SK-N-SH (cell line): ENCODE measurements at regions not wholly inside any gene's neighbourhood (a gene's known extent, or its start where the extent isn't known, plus 50 kb on each side); places are given as distances from the start of the nearest gene placed in this dataset.

ENCODE experiments used
- CTCF ChIA-PET: fragments of 300-600, 350-600 bp; formaldehyde crosslinking; extraction: SDS; loops from one replicate; lab custom pipeline; 2021; lab: Yijun Ruan, JAX
- POLR2A ChIA-PET: fragments of 350-600 bp; sonication (Branson Sonifier 250); formaldehyde crosslinking; extraction: SDS; loops from one replicate; lab custom pipeline; 2020; ENCODE audit warnings: antibody characterized with exemption, inconsistent platforms; lab: Yijun Ruan, JAX
- DNase-seq: peaks from one replicate; pipeline ENCODE4 v3.0.0; 2012
- H2AFZ ChIP-seq: fragments of 200-600 bp; sonication (generic); 2 replicates; pipeline ENCODE4 v1.8.1; 2016; ENCODE audit warnings: antibody characterized with exemption, mild to moderate bottlenecking, low read depth
- H3F3A ChIP-seq: fragments of 200-600 bp; sonication (generic); replicated peaks from 2 replicates; pipeline ENCODE3; 2016; ENCODE audit warnings: antibody characterized with exemption, mild to moderate bottlenecking; ENCODE audit not compliant: insufficient read depth
- H3K27ac ChIP-seq, 2 experiments: fragments of 200-500 bp in 1 of 2; fragments of 200-600 bp in 1 of 2; sonication (Bioruptor generic) in 1 of 2; sonication (generic), shearing (Covaris generic) in 1 of 2; 2 replicates each; pipeline versions ENCODE4 v1.5.1 to v1.6.1; 2014 to 2016; ENCODE audit warnings: low read depth in 2 of 2, inconsistent platforms in 1 of 2, low read length in 1 of 2, mild to moderate bottlenecking in 1 of 2, mixed read lengths in 1 of 2
- H3K27me3 ChIP-seq: fragments of 200-600 bp; sonication (generic), shearing (Covaris generic); 2 replicates; pipeline ENCODE4 v1.6.1; 2016; ENCODE audit warnings: mixed run types; ENCODE audit not compliant: insufficient read depth
- H3K36me3 ChIP-seq, 2 experiments: fragments of 200-500 bp in 1 of 2; fragments of 200-600 bp in 1 of 2; sonication (Bioruptor generic) in 1 of 2; sonication (generic) in 1 of 2; replicated peaks in 1 of 2; 2 replicates each; pipeline versions ENCODE3 to v1.5.1; 2014 to 2016; ENCODE audit warnings: low read length in 1 of 2, mild to moderate bottlenecking in 1 of 2; ENCODE audit not compliant: insufficient read depth in 2 of 2, control insufficient read depth in 1 of 2
- H3K4me1 ChIP-seq, 2 experiments: fragments of 200-500 bp in 1 of 2; fragments of 200-600 bp in 1 of 2; sonication (Bioruptor generic) in 1 of 2; sonication (generic), shearing (Covaris generic) in 1 of 2; 2 replicates each; pipeline versions ENCODE4 v1.5.1 to v1.6.1; 2014 to 2016; ENCODE audit warnings: low read depth in 1 of 2, low read length in 1 of 2, mixed run types in 1 of 2; ENCODE audit not compliant: insufficient read depth in 2 of 2, control insufficient read depth in 1 of 2
- H3K4me2 ChIP-seq: fragments of 200-600 bp; sonication (generic), shearing (Covaris generic); 2 replicates; pipeline ENCODE4 v1.6.1; 2017; ENCODE audit warnings: mixed run types
- H3K4me3 ChIP-seq, 2 experiments: fragments of 200-500 bp in 1 of 2; fragments of 200-600 bp in 1 of 2; sonication (Bioruptor generic) in 1 of 2; sonication (generic), shearing (Covaris generic) in 1 of 2; 2 replicates each; pipeline versions ENCODE4 v1.5.1 to v1.8.1; 2014 to 2016; ENCODE audit warnings: low read depth in 2 of 2, inconsistent platforms in 1 of 2, low read length in 1 of 2, mild to moderate bottlenecking in 1 of 2, mixed read lengths in 1 of 2, moderate library complexity in 1 of 2
- H3K79me2 ChIP-seq: fragments of 200-600 bp; sonication (generic); 2 replicates; pipeline ENCODE4 v1.8.1; 2017; ENCODE audit warnings: mild to moderate bottlenecking; ENCODE audit not compliant: insufficient read depth
- H3K9ac ChIP-seq: fragments of 200-600 bp; sonication (generic); 2 replicates; pipeline ENCODE4 v1.6.1; 2017; ENCODE audit warnings: mixed run types
- H3K9me2 ChIP-seq: fragments of 200-600 bp; sonication (generic); 2 replicates; pipeline ENCODE4 v1.6.1; 2017; ENCODE audit warnings: mixed run types
- H3K9me3 ChIP-seq: fragments of 200-600 bp; sonication (generic); 2 replicates; pipeline ENCODE4 v1.6.1; 2017; ENCODE audit warnings: mixed run types, mild to moderate bottlenecking, moderate library complexity
- H4K20me1 ChIP-seq: fragments of 200-600 bp; sonication (generic); 2 replicates; pipeline ENCODE4 v1.6.1; 2017; ENCODE audit warnings: mild to moderate bottlenecking, mixed run types; ENCODE audit not compliant: insufficient read depth
- ELF1 ChIP-seq: IDR thresholded peaks from 2 replicates; pipeline ENCODE4 v1.4.0; 2012
- FOSL2 ChIP-seq: IDR thresholded peaks from 2 replicates; pipeline ENCODE4 v1.4.0; 2012; ENCODE audit warnings: low read depth, mild to moderate bottlenecking, moderate library complexity, borderline replicate concordance
- GABPA ChIP-seq: IDR thresholded peaks from 2 replicates; pipeline ENCODE4 v1.4.0; 2012; ENCODE audit warnings: low read depth, mild to moderate bottlenecking
- MAX ChIP-seq: IDR thresholded peaks from 2 replicates; pipeline ENCODE4 v1.4.0; 2012; ENCODE audit warnings: low read depth
- MEF2A ChIP-seq: IDR thresholded peaks from 2 replicates; pipeline ENCODE4 v1.4.0; 2012; ENCODE audit warnings: low read depth, borderline replicate concordance
- NRF1 ChIP-seq: IDR thresholded peaks from 2 replicates; pipeline ENCODE4 v1.6.1; 2012; ENCODE audit warnings: low read depth, mild to moderate bottlenecking, low read length
- POLR2AphosphoS5 ChIP-seq: IDR thresholded peaks from 2 replicates; pipeline ENCODE4 v1.6.1; 2012; ENCODE audit warnings: low read depth, low read length
- RCOR1 ChIP-seq: fragments of 150-350 bp; IDR thresholded peaks from 2 replicates; pipeline ENCODE4 v1.6.1; 2017; ENCODE audit warnings: antibody characterized with exemption, low read length
- REST ChIP-seq: IDR thresholded peaks from 2 replicates; pipeline ENCODE4 v1.6.1; 2012; ENCODE audit warnings: mild to moderate bottlenecking, low read depth, low read length, moderate library complexity
- RXRA ChIP-seq: IDR thresholded peaks from 2 replicates; pipeline ENCODE4 v1.4.0; 2012; ENCODE audit warnings: low read depth, mild to moderate bottlenecking, borderline replicate concordance
- TCF12 ChIP-seq: IDR thresholded peaks from 2 replicates; pipeline ENCODE4 v1.4.0; 2012
- TEAD4 ChIP-seq: IDR thresholded peaks from 2 replicates; pipeline ENCODE4 v1.4.0; 2012; ENCODE audit warnings: mild to moderate bottlenecking, borderline replicate concordance; ENCODE audit not compliant: insufficient read depth
- USF1 ChIP-seq: IDR thresholded peaks from 2 replicates; pipeline ENCODE4 v1.4.0; 2012; ENCODE audit warnings: low read depth, borderline replicate concordance
- YY1 ChIP-seq: IDR thresholded peaks from 2 replicates; pipeline ENCODE4 v1.4.0; 2012; ENCODE audit warnings: low read depth, mild to moderate bottlenecking
- ZBTB33 ChIP-seq: IDR thresholded peaks from 2 replicates; pipeline ENCODE4 v1.4.0; 2012; ENCODE audit warnings: low read depth, borderline replicate concordance
- WGBS: methylation state at CpG from one replicate; pipeline ENCODE4 v1.1.6; 2017; ENCODE audit warnings: low lambda C conversion rate; 5-methylcytosine and 5-hydroxymethylcytosine counted together
- TF ChIP-seq, protein P1 (sequence below): fragments of 150-350 bp; IDR thresholded peaks from 2 replicates; pipeline ENCODE4 v1.6.1; 2016; ENCODE audit warnings: mild to moderate bottlenecking, low read depth, low read length
- TF ChIP-seq, protein P2 (sequence below): IDR thresholded peaks from 2 replicates; pipeline ENCODE4; 2012

- Histone ChIP-seq H3K36me3 (no peaks in the 10 kb centered on the region), H3K9me2 (no peaks in the 10 kb centered on the region), H4K20me1 (no peaks in the 10 kb centered on the region), H2AFZ (no peak overlapping the region), H3K4me1 (no peaks in the 10 kb centered on the region; a peak in 1 of 4 replicates), H3K9ac (no peak overlapping the region), H3K27me3 (no peaks in the 10 kb centered on the region), H3F3A (no peaks in the 10 kb centered on the region), H3K27ac (no peak overlapping the region), H3K4me3 (no peak overlapping the region), H3K9me3 (no peaks in the 10 kb centered on the region), H3K79me2 (no peaks in the 10 kb centered on the region), H3K4me2 (no peak overlapping the region)
- WGBS, result 57% methylated on average over 8 of the region's 8 CpGs
- CTCF ChIA-PET, result no interaction called here
- POLR2A ChIA-PET, result no interaction called here
- DNase-seq, result no peak
- no peak for TF ChIP-seq RXRA
- no peak for TF ChIP-seq GABPA
- TF ChIP-seq FOSL2, result no peak
- no peak for TF ChIP-seq RCOR1
- TF ChIP-seq POLR2AphosphoS5, result no peak
- TF ChIP-seq, protein P1, sequence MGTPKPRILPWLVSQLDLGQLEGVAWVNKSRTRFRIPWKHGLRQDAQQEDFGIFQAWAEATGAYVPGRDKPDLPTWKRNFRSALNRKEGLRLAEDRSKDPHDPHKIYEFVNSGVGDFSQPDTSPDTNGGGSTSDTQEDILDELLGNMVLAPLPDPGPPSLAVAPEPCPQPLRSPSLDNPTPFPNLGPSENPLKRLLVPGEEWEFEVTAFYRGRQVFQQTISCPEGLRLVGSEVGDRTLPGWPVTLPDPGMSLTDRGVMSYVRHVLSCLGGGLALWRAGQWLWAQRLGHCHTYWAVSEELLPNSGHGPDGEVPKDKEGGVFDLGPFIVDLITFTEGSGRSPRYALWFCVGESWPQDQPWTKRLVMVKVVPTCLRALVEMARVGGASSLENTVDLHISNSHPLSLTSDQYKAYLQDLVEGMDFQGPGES, result no peak
- no peak for TF ChIP-seq ELF1
- no peak for TF ChIP-seq MEF2A
- TF ChIP-seq ZBTB33, result no peak
- TF ChIP-seq, protein P2, sequence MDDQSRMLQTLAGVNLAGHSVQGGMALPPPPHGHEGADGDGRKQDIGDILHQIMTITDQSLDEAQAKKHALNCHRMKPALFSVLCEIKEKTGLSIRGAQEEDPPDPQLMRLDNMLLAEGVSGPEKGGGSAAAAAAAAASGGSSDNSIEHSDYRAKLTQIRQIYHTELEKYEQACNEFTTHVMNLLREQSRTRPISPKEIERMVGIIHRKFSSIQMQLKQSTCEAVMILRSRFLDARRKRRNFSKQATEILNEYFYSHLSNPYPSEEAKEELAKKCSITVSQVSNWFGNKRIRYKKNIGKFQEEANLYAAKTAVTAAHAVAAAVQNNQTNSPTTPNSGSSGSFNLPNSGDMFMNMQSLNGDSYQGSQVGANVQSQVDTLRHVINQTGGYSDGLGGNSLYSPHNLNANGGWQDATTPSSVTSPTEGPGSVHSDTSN, result no peak
- no peak for TF ChIP-seq MAX
- no peak for TF ChIP-seq YY1
- TF ChIP-seq TEAD4, result no peak
- no peak for TF ChIP-seq TCF12
- TF ChIP-seq NRF1, result no peak
- no peak for TF ChIP-seq USF1
- TF ChIP-seq REST, result no peak
These were observed 286.1 kb upstream of the MAP3K7 start for GRCh38 chr6:90872981-90873380.
